Memory B cell (primary cell): ENCODE measurements at regions not wholly inside any gene's neighbourhood (a gene's known extent, or its start where the extent isn't known, plus 50 kb on each side); places are given as distances from the start of the nearest gene placed in this dataset.
A peak's percentile ranks its signal among the peaks of the same experiment; 100 is the strongest.

ENCODE experiments used
- ATAC-seq: fragments of 150-1000 bp; cut with Tn5 transposase; 2 replicates; pipeline ENCODE4 v1.10.0; 2021; ENCODE audit warnings: low read depth, mild to moderate bottlenecking, moderate library complexity
- DNase-seq, 2 donors: peaks; one replicate each; pipeline ENCODE4 v3.0.0; 2022; ENCODE audit warnings: low spot score in 2 of 2
- H3K27ac Mint-ChIP-seq: one replicate; pipeline ENCODE4 v1.8.0; 2022; ENCODE audit warnings: mild to moderate bottlenecking, moderate library complexity, mixed read lengths
- H3K27me3 Mint-ChIP-seq: one replicate; pipeline ENCODE4 v1.8.0; 2022; ENCODE audit warnings: mixed read lengths
- H3K36me3 Mint-ChIP-seq: one replicate; pipeline ENCODE4 v1.8.0; 2022; ENCODE audit warnings: mild to moderate bottlenecking, mixed read lengths
- H3K4me1 Mint-ChIP-seq: one replicate; pipeline ENCODE4 v1.8.0; 2022; ENCODE audit warnings: mixed read lengths
- H3K4me3 Mint-ChIP-seq: one replicate; pipeline ENCODE4 v1.8.0; 2022; ENCODE audit warnings: mild to moderate bottlenecking, moderate library complexity, mixed read lengths
- H3K9me3 Mint-ChIP-seq: one replicate; pipeline ENCODE4 v1.8.0; 2022; ENCODE audit warnings: mixed read lengths

- Mint-ChIP-seq H3K9me3 (peaks cover 2% of the 10 kb centered on the region), H3K4me1 (no peaks in the 10 kb centered on the region), H3K27me3 (no peaks in the 10 kb centered on the region), H3K4me3 (no peak overlapping the region), H3K36me3 (no peaks in the 10 kb centered on the region), H3K27ac (no peak overlapping the region)
- DNase-seq, result no peak
- ATAC-seq, result no peak
These were observed 690.3 kb downstream of the AMY1C start for GRCh38 chr1:104440011-104440410.

DNA sequence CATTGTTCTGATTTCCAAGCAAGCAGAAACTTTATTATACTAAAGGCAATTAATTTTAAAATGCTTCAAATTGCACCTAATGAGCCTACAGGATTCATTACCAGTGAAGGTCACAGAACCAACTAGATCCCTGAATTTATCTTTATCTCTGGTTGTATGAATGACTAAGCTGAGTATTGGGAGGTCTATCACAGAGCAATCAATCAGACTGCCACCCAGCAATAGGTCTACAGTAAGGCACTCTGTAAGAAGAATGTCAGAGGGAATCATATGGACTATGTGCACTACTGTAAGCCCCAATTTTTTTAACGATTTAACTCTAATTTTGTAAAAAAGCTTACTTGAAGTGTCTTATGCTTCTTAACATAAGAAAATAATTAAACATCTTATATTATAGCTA is 707.0 kb downstream of the AMY1C start:
- ATAC-seq (no peak), DNase-seq (no peak)
- H3K9me3 Mint-ChIP-seq, result peaks cover 8% of the 10 kb centered on the region
- no peaks in the 10 kb centered on the region for H3K4me1 Mint-ChIP-seq
- H3K4me3 Mint-ChIP-seq, result no peak overlapping the region
- no peaks in the 10 kb centered on the region for H3K27me3 Mint-ChIP-seq
- no peaks in the 10 kb centered on the region for H3K36me3 Mint-ChIP-seq
- H3K27ac Mint-ChIP-seq, result no peak overlapping the region

GRCh38 chr1:104459886-104460285 is 710.2 kb downstream of the AMY1C start:
- Mint-ChIP-seq H3K27me3 (no peaks in the 10 kb centered on the region), H3K27ac (no peak overlapping the region), H3K4me3 (no peak overlapping the region), H3K36me3 (no peaks in the 10 kb centered on the region), H3K4me1 (no peaks in the 10 kb centered on the region), H3K9me3 (peaks cover 8% of the 10 kb centered on the region)
- ATAC-seq (no peak), DNase-seq (no peak)

- ATAC-seq, result no peak
- Mint-ChIP-seq H3K9me3 (peaks cover 8% of the 10 kb centered on the region), H3K27ac (no peak overlapping the region), H3K27me3 (no peaks in the 10 kb centered on the region), H3K4me1 (no peaks in the 10 kb centered on the region), H3K4me3 (no peak overlapping the region), H3K36me3 (no peaks in the 10 kb centered on the region)
- no peak for DNase-seq
These were observed 711.2 kb downstream of the AMY1C start for GRCh38 chr1:104460880-104461279.

- no peaks in the 10 kb centered on the region for H3K27me3 Mint-ChIP-seq
- no peaks in the 10 kb centered on the region for H3K36me3 Mint-ChIP-seq
- no peak overlapping the region for H3K27ac Mint-ChIP-seq
- ATAC-seq (no peak), DNase-seq (no peak)
- peaks cover 5% of the 10 kb centered on the region for H3K9me3 Mint-ChIP-seq
- no peak overlapping the region for H3K4me3 Mint-ChIP-seq
- H3K4me1 Mint-ChIP-seq, result peaks cover 12% of the 10 kb centered on the region
These were observed 713.5 kb downstream of the AMY1C start for GRCh38 chr1:104463126-104463697.

DNA sequence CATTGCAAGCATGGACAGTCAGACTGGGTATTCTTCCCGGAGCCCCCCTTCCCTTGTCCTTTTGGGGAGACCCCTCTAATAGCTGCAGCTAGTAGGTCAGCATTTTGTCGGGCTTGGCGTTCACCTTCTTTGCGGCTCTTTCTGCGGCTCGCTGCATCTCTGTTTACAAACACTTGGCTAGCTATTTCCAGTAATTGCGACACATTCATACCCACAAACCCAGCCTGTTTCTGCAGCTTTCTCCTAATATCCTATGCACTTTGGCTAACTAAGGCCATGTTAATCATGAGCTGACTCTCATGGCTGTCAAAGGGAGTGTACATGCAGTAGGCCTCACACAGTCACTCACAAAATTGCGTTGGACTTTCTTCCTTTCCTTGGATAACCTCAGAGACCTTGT is 716.4 kb downstream of the AMY1C start:
- Mint-ChIP-seq H3K4me3 (no peak overlapping the region), H3K9me3 (no peaks in the 10 kb centered on the region), H3K36me3 (no peaks in the 10 kb centered on the region), H3K27me3 (no peaks in the 10 kb centered on the region), H3K27ac (no peak overlapping the region), H3K4me1 (peaks cover 13% of the 10 kb centered on the region)
- ATAC-seq, result no peak
- no peak for DNase-seq

- Mint-ChIP-seq H3K27ac (peak overlapping the region; percentile 82), H3K9me3 (no peaks in the 10 kb centered on the region), H3K27me3 (no peaks in the 10 kb centered on the region), H3K36me3 (no peaks in the 10 kb centered on the region), H3K4me3 (peak overlapping the region; percentile 45), H3K4me1 (peaks cover 13% of the 10 kb centered on the region)
- ATAC-seq (peak; percentile 78), DNase-seq (peak in 1 of 2 donors; percentile 34)
These were observed 717.9 kb downstream of the AMY1C start for GRCh38 chr1:104467590-104467989.

DNA sequence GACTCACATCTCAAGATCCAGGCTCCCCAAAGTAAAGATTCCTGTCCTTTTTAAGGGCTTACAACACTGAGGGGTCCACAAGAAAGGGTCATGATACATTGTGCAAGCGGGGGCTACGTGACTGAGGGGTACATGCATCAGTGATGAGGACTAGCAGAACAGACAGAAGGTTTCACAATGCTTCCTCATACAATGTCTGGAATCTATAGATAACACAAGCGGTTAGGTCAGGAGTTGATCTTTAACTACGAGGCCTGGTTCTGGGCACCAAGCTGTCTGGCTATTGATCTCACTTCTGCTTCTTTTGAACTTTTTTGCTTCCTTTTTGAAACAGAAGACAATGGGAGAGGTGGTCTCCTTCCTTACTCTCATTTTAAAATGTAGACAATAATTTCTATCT is 718.6 kb downstream of the AMY1C start:
- H3K4me3 Mint-ChIP-seq, result no peak overlapping the region
- H3K27me3 Mint-ChIP-seq, result no peaks in the 10 kb centered on the region
- H3K27ac Mint-ChIP-seq, result no peak overlapping the region
- H3K36me3 Mint-ChIP-seq, result no peaks in the 10 kb centered on the region
- no peaks in the 10 kb centered on the region for H3K9me3 Mint-ChIP-seq
- DNase-seq, result no peak
- ATAC-seq, result peak; percentile 37
- peaks cover 13% of the 10 kb centered on the region for H3K4me1 Mint-ChIP-seq

- Mint-ChIP-seq H3K36me3 (no peaks in the 10 kb centered on the region), H3K4me1 (no peaks in the 10 kb centered on the region), H3K27me3 (no peaks in the 10 kb centered on the region), H3K27ac (no peak overlapping the region), H3K4me3 (no peak overlapping the region), H3K9me3 (no peaks in the 10 kb centered on the region)
- DNase-seq (no peak), ATAC-seq (no peak)
These were observed 726.4 kb downstream of the AMY1C start for GRCh38 chr1:104476126-104476525.

- Mint-ChIP-seq H3K27ac (no peak overlapping the region), H3K4me1 (no peaks in the 10 kb centered on the region), H3K4me3 (no peak overlapping the region), H3K9me3 (no peaks in the 10 kb centered on the region), H3K27me3 (no peaks in the 10 kb centered on the region), H3K36me3 (peaks cover 2% of the 10 kb centered on the region)
- ATAC-seq (no peak), DNase-seq (no peak)
These were observed 738.8 kb downstream of the AMY1C start for GRCh38 chr1:104488296-104489015.

GRCh38 chr1:104526158-104526795 is 776.6 kb downstream of the AMY1C start:
- DNase-seq, result no peak
- no peaks in the 10 kb centered on the region for H3K4me1 Mint-ChIP-seq
- no peak overlapping the region for H3K4me3 Mint-ChIP-seq
- H3K27ac Mint-ChIP-seq, result no peak overlapping the region
- no peaks in the 10 kb centered on the region for H3K27me3 Mint-ChIP-seq
- no peaks in the 10 kb centered on the region for H3K9me3 Mint-ChIP-seq
- no peaks in the 10 kb centered on the region for H3K36me3 Mint-ChIP-seq
- ATAC-seq, result no peak

- ATAC-seq (no peak), DNase-seq (no peak)
- no peaks in the 10 kb centered on the region for H3K27me3 Mint-ChIP-seq
- no peaks in the 10 kb centered on the region for H3K36me3 Mint-ChIP-seq
- no peaks in the 10 kb centered on the region for H3K9me3 Mint-ChIP-seq
- no peak overlapping the region for H3K4me3 Mint-ChIP-seq
- no peaks in the 10 kb centered on the region for H3K4me1 Mint-ChIP-seq
- H3K27ac Mint-ChIP-seq, result no peak overlapping the region
These were observed 782.3 kb downstream of the AMY1C start for GRCh38 chr1:104531990-104532389.

DNA sequence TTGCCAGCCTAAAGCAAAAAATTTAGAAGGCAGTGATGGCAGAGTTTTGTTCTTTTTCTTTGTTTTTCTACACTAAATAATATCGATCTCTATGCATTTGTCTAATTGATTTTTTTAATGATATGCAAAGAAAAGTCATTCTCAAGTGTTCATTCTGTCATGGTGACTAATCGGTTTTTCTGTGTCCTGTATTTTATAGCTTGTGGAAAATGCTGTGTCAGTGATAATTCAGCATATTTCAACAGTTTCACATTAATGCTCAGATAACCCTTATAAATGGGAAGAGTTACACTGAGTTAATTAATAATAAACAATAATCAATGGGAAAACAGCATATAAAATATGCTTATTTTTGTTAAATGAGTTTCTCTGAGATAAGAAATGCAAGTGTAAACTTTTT is 824.9 kb downstream of the AMY1C start:
- Mint-ChIP-seq H3K4me3 (no peak overlapping the region), H3K27me3 (no peaks in the 10 kb centered on the region), H3K27ac (no peak overlapping the region), H3K4me1 (no peaks in the 10 kb centered on the region), H3K36me3 (no peaks in the 10 kb centered on the region), H3K9me3 (no peaks in the 10 kb centered on the region)
- ATAC-seq (no peak), DNase-seq (no peak)

- ATAC-seq (peak; percentile 83), DNase-seq (peak in 1 of 2 donors; percentile 29)
- peaks cover 10% of the 10 kb centered on the region for H3K9me3 Mint-ChIP-seq
- peaks cover 25% of the 10 kb centered on the region for H3K4me1 Mint-ChIP-seq
- H3K27ac Mint-ChIP-seq, result peak overlapping the region; percentile 89
- peaks cover 8% of the 10 kb centered on the region for H3K36me3 Mint-ChIP-seq
- peak overlapping the region; percentile 51 for H3K4me3 Mint-ChIP-seq
- H3K27me3 Mint-ChIP-seq, result no peaks in the 10 kb centered on the region
These were observed 843.2 kb downstream of the AMY1C start for GRCh38 chr1:104592926-104593325.
